ENCODE measurements at regions not wholly inside any gene's neighbourhood (a gene's known extent, or its start where the extent isn't known, plus 50 kb on each side); places are given as distances from the start of the nearest gene placed in this dataset.

DNA sequence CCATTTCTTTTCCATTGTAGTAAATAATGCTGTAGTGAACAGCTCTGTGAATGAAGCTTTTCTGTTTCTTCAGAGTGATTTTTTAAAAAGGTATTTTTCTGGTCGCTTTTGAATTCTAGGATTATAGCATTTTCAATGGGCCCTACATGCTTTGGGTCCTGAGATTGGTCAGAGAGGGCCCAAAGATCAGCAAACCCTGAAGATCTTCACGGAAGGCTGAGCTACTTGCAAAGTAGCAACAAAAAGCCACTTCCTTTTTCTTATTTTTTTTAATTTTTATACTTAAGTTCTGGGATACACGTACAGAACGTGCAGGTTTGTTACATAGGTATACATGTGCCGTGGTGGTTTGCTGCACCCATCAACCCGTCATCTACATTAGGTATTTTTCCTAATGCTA, 200.5 kb downstream of the FAT3 start:
- ATAC-seq (replicated peaks in 1 of 2) (no peak), DNase-seq (no peak)
- no peak overlapping the region for H3K4me3 Mint-ChIP-seq
- no peak overlapping the region for H3K27ac Mint-ChIP-seq
- H3K4me1 Mint-ChIP-seq (ENCODE audit: low read depth): no peaks in the 10 kb centered on the region
- peaks cover 0 to 2% of the 10 kb centered on the region in 2 donors for H3K36me3 Mint-ChIP-seq (ENCODE audit: insufficient read depth in 2 of 2)
- H3K9me3 Mint-ChIP-seq: peaks cover 12 to 13% of the 10 kb centered on the region in 2 donors
- no peaks in the 10 kb centered on the region for H3K27me3 Mint-ChIP-seq (ENCODE audit: low read depth)

DNA sequence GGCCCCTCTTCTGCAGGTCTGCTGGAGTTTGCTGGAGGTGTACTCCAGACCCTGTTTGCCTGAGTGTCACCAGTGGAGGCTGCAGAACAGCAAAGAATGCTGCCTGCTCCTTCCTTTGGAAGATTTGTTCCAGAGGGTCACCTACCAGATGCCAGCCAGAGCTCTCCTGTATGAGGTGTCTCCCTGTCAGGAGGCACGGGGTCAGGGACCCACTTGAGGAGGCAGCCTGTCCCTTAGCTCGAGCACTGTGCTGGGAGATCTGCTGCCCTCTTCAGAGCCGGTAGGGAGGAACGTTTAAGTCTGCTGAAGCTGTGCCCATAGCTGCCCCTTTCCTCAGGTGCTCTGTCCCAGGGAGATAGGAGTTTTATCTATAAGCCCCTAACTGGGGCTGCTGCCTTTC, 207.9 kb downstream of the FAT3 start:
- peaks cover 0 to 2% of the 10 kb centered on the region in 2 donors for H3K36me3 Mint-ChIP-seq (ENCODE audit: insufficient read depth in 2 of 2)
- H3K4me1 Mint-ChIP-seq (ENCODE audit: low read depth): no peaks in the 10 kb centered on the region
- ATAC-seq (replicated peaks in 1 of 2): no peak
- DNase-seq: no peak
- H3K9me3 Mint-ChIP-seq: peaks cover 9 to 15% of the 10 kb centered on the region in 2 donors
- no peak overlapping the region for H3K4me3 Mint-ChIP-seq
- peaks cover 3% of the 10 kb centered on the region for H3K27me3 Mint-ChIP-seq (ENCODE audit: low read depth)
- no peak overlapping the region for H3K27ac Mint-ChIP-seq

DNA sequence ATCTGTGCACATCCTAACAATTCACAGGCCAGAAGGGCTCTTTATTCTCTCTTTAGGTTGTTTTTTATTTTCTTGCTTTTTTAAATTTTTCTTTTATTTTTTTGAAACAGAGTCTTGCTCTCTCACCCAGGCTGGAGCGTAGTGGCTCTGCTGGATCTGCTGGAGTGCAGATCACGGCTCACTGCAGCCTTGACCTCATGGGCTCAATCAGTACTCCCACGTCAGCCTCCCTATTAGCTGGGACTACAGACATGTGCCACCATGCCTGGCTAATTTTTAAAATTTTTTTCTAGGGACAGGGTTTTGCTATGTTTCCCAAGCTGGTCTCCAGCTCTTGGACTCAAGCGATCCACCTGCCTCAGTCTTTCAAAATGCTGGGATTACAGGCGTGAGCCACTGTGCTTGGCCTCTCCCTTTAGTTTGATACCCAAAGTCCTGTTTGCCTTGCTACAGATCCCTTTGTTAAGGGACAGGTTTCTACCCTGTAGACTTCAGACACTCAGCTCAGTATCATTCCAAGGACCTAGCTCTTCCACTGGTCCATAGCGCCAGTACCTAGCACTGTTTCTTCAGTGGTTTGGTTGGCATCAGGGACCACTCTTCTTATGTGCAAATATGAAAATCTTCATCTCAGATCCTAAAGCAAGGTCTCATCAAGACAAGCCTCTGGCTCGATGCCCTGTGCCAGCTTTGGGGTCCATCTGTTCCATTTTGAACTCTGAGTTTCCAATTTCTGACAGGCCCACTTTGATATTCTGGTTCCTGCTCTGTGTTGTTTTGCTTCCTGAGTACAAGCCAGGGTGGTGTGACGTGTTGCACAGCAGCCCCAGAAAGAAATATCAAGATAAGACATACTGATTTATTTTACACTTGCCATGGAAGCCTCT, 211.7 kb downstream of the FAT3 start:
- DNase-seq (no peak), ATAC-seq (replicated peaks in 1 of 2) (no peak)
- Mint-ChIP-seq H3K27me3 (ENCODE audit: low read depth) (peaks cover 6% of the 10 kb centered on the region), H3K4me1 (ENCODE audit: low read depth) (no peaks in the 10 kb centered on the region), H3K4me3 (no peak overlapping the region), H3K27ac (no peak overlapping the region), H3K9me3 (peaks cover 0 to 2% of the 10 kb centered on the region in 2 donors), H3K36me3 (ENCODE audit: insufficient read depth in 2 of 2) (no peaks in the 10 kb centered on the region)

DNA sequence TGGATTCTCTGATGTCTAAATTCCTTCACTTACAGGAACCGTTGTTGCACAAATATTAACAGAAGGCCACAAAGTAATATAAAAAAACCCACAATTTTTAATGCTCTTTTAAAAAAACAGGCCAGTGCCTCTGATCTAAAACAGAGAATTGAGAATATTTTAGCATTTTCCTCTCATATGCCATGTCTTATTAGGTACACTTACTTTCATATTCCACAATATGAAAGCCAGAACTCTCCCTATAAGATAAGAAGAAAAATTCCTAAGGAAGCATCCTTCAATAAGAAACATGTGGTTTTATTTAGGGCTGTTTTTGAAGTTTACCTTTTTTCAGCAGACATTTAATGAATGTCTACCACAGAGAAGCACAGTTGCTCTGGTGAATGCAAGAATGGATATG, 214.5 kb downstream of the FAT3 start:
- no peak for ATAC-seq (replicated peaks in 1 of 2)
- Mint-ChIP-seq H3K27ac (no peak overlapping the region), H3K4me3 (no peak overlapping the region), H3K27me3 (ENCODE audit: low read depth) (peaks cover 6% of the 10 kb centered on the region), H3K4me1 (ENCODE audit: low read depth) (no peaks in the 10 kb centered on the region), H3K9me3 (peaks cover 0 to 2% of the 10 kb centered on the region in 2 donors), H3K36me3 (ENCODE audit: insufficient read depth in 2 of 2) (no peaks in the 10 kb centered on the region)
- DNase-seq: no peak

DNA sequence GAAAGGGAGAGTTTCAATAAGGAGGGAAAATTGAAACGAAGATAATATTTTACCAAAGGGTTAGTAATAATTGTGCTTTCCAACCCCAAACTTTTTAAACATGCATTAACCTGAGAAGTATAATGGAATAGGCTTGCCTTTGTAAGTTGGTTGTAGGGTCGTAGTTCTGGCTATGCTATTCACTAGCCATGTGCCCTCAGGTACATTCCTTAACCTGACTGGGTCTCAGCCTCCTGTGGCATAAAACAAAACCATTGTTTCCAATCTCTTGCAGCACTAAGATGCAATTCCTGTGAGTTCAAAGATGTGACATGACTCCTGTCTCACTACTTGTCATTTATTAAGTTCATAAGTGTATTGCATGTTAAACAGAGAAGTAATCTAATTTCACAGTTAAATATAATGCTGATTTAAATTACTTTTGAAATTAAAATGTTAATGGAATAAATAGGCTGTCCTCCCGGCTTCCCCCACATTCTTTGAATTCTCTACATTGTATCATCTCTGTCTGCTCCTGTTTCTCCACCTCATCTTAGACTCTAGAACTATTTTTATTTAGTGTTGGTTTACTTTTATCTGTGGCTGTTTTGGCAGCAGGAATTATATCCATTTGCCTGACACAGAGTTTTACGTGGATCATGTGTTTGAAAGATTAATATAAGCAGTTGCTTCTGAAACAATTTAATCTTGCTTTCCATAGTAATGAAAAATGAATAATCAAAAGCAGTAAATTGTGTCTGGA, 216.3 kb downstream of the FAT3 start:
- Mint-ChIP-seq H3K27me3 (ENCODE audit: low read depth) (peaks cover 6% of the 10 kb centered on the region), H3K36me3 (ENCODE audit: insufficient read depth in 2 of 2) (no peaks in the 10 kb centered on the region), H3K4me3 (no peak overlapping the region), H3K9me3 (peaks cover 0 to 2% of the 10 kb centered on the region in 2 donors), H3K27ac (no peak overlapping the region), H3K4me1 (ENCODE audit: low read depth) (no peaks in the 10 kb centered on the region)
- no peak for DNase-seq
- ATAC-seq (replicated peaks in 1 of 2): no peak

DNA sequence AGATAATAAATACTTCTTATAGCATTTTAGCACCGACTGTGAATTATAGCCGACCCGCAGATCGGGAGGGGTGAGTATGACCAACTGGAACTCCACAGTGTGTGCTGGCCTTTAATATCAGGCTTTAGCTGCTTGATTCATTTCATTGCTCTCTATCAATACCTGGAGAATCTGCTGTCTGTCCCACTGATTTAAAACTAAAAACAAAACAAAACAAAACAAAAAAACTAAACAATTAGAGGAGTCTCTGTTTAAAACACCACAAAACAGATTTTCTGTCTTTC, 216.8 kb downstream of the FAT3 start:
- ATAC-seq (replicated peaks in 1 of 2): no peak
- no peaks in the 10 kb centered on the region for H3K36me3 Mint-ChIP-seq (ENCODE audit: insufficient read depth in 2 of 2)
- no peaks in the 10 kb centered on the region for H3K4me1 Mint-ChIP-seq (ENCODE audit: low read depth)
- H3K27me3 Mint-ChIP-seq (ENCODE audit: low read depth): peaks cover 6% of the 10 kb centered on the region
- H3K9me3 Mint-ChIP-seq: peaks cover 0 to 2% of the 10 kb centered on the region in 2 donors
- DNase-seq: no peak
- H3K27ac Mint-ChIP-seq: no peak overlapping the region
- H3K4me3 Mint-ChIP-seq: no peak overlapping the region

DNA sequence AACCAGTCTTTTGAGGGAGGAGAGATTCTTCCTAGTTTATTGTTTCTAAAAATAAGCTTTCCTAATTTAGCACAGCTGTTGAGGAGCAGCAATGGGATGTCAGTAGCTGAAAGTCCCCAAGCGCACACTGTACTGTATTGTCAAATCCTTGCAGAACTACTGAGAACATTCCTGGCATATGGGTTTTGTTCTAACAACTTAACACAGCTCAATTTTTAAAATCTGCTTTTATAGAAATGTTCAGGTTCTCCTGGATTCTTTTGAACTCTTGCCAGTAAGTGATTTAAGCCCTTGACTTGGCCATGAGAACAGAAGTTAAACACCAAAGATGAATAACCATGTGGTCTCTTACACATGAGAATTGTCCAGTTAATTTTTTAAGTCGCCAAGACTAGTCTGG, 218.6 kb downstream of the FAT3 start:
- ATAC-seq (replicated peaks in 1 of 2) (no peak), DNase-seq (no peak)
- Mint-ChIP-seq H3K4me3 (no peak overlapping the region), H3K36me3 (ENCODE audit: insufficient read depth in 2 of 2) (no peaks in the 10 kb centered on the region), H3K9me3 (peaks cover 0 to 2% of the 10 kb centered on the region in 2 donors), H3K27ac (no peak overlapping the region), H3K27me3 (ENCODE audit: low read depth) (no peaks in the 10 kb centered on the region), H3K4me1 (ENCODE audit: low read depth) (no peaks in the 10 kb centered on the region)

DNA sequence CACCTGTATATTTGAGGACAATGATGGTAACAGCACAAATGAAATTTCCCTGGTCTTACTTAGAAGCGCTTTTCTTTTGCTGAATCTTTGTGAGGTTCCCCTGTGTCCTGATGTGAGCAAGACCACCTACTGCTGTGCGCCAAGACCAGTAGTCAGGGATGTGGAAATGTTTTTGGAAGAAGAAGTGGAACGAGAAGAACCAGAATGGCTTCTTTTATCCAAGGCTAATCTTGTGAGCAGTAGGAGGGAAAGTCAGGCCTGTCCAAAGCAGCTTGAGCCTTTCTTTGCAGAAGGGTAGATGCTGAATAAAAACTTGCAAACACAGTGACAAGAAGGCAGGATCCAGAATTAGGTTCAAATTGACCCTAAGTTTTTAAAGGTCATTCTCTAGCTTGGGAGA, 223.0 kb downstream of the FAT3 start:
- no peaks in the 10 kb centered on the region for H3K4me1 Mint-ChIP-seq (ENCODE audit: low read depth)
- no peak overlapping the region for H3K27ac Mint-ChIP-seq
- ATAC-seq (replicated peaks in 1 of 2) (no peak), DNase-seq (no peak)
- no peaks in the 10 kb centered on the region for H3K36me3 Mint-ChIP-seq (ENCODE audit: insufficient read depth in 2 of 2)
- H3K4me3 Mint-ChIP-seq: no peak overlapping the region
- no peaks in the 10 kb centered on the region for H3K27me3 Mint-ChIP-seq (ENCODE audit: low read depth)
- H3K9me3 Mint-ChIP-seq: peaks cover 0 to 2% of the 10 kb centered on the region in 2 donors

DNA sequence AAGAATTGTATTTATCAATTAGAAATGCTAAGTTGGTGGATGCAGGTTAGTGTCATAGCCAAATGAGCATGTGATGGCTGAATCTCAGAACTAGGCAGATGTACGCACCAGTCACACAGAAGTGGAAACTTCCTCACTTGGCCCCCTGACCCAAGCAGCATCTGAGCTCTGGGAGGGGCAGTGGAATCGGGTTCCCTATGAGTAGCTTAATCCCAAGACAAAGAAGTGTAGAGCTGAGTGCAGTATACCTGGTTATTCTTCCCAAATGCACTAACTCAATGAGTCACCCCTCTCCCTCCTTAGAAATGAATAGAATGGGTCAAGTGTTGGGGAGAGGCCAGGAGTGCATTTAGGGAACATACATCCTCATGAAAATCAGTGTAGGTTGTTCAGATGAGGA, 224.6 kb downstream of the FAT3 start:
- ATAC-seq (replicated peaks in 1 of 2): no peak

DNA sequence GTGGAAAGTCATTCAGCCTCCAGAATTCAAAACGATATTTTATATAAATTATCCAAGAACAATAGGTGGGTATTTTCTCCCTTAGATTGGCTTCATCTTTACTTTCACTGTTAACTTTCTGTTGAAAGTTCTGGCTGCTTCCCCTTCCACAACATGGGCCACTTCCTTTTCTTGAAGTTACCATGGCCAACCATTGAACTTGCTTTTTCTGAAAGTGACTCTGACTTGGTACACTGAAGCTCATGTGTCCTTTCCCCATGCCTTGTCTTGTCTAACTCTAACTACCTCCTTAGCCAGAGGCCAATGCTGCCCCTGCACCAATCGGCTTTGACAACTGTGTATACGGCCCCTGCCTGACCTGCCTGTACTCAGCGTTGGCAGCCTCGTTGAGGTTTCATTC, 225.2 kb downstream of the FAT3 start:
- H3K4me3 Mint-ChIP-seq: no peak overlapping the region
- H3K27ac Mint-ChIP-seq: no peak overlapping the region
- no peaks in the 10 kb centered on the region for H3K4me1 Mint-ChIP-seq (ENCODE audit: low read depth)
- ATAC-seq (replicated peaks in 1 of 2) (no peak), DNase-seq (no peak)
- H3K9me3 Mint-ChIP-seq: peaks cover 0 to 2% of the 10 kb centered on the region in 2 donors
- no peaks in the 10 kb centered on the region for H3K27me3 Mint-ChIP-seq (ENCODE audit: low read depth)
- no peaks in the 10 kb centered on the region for H3K36me3 Mint-ChIP-seq (ENCODE audit: insufficient read depth in 2 of 2)

More for the DNA sequence above, 224.6 kb downstream of the FAT3 start:
- Mint-ChIP-seq H3K4me1 (ENCODE audit: low read depth) (no peaks in the 10 kb centered on the region), H3K4me3 (no peak overlapping the region), H3K36me3 (ENCODE audit: insufficient read depth in 2 of 2) (no peaks in the 10 kb centered on the region), H3K27ac (no peak overlapping the region), H3K27me3 (ENCODE audit: low read depth) (no peaks in the 10 kb centered on the region), H3K9me3 (peaks cover 0 to 2% of the 10 kb centered on the region in 2 donors)
- DNase-seq: no peak

DNA sequence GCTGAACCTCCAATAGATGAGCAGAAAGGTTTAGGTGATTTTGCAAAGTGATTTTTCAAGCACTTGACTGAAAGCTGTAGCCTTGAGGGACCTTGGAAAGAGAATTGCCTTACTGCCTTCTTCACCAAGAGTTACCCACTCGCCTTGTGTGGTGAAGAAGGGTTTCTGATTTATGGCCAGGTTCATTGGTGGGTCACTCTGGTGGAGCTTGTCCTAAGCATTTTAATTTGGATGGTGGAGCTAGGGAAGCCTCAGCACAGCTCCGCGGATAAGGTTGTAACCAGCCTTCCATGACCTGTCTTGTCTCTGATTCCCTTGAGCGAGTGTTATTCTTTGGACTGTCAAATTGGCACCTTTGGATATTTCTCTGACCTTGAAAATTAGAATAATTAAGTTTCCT, 226.4 kb downstream of the FAT3 start:
- ATAC-seq (replicated peaks in 1 of 2) (no peak), DNase-seq (no peak)
- Mint-ChIP-seq H3K4me3 (no peak overlapping the region), H3K36me3 (ENCODE audit: insufficient read depth in 2 of 2) (no peaks in the 10 kb centered on the region), H3K9me3 (peaks cover 0 to 2% of the 10 kb centered on the region in 2 donors), H3K4me1 (ENCODE audit: low read depth) (no peaks in the 10 kb centered on the region), H3K27ac (no peak overlapping the region), H3K27me3 (ENCODE audit: low read depth) (no peaks in the 10 kb centered on the region)

DNA sequence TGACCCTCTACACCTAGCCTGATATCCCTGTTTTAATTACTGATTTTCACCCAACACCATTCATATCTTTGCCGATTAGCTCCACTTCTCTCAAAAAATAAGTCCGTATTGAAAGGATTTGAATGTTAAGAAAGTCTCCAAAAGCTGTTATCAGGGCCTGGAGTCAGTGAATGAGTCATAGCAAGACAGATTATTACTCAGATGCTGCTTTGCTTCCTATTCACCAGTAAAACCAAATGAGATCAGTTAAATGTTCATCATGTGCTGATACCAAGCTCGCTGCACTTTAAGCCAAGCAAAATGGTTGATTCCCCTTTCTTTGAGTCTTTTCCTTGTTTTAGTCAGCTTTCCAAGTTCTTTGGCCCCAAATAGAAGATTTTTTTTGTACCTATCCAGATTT, 228.4 kb downstream of the FAT3 start:
- Mint-ChIP-seq H3K9me3 (no peaks in the 10 kb centered on the region), H3K36me3 (ENCODE audit: insufficient read depth in 2 of 2) (no peaks in the 10 kb centered on the region), H3K27me3 (ENCODE audit: low read depth) (no peaks in the 10 kb centered on the region), H3K27ac (no peak overlapping the region), H3K4me3 (no peak overlapping the region), H3K4me1 (ENCODE audit: low read depth) (no peaks in the 10 kb centered on the region)
- DNase-seq (no peak), ATAC-seq (replicated peaks in 1 of 2) (no peak)

DNA sequence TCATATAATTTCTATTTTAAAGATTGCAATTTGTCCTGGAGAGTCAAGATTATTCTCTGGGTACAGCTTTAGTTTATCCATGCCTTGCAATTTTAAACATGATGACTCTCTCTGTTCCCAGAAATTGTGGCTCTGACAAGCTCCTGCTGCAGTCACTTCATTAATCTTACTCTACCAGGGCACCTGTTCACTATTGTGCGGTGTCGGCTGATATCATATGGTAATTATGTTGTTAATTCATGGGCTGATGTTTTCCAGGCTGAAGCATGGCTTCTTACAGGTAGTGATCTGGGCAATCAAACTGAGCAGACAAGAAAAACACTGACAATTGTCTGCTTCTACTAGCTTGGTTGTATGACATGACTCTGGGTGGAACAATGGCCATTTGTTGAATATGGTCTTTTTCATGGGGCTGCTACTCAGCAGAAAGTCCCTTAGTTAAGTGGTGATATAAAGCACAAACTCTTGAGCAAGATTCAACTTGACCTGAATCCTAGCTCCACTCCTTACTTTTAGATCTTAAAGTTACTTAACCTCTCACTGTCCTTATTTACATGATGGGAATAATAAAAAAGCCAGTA, 230.7 kb downstream of the FAT3 start:
- Mint-ChIP-seq H3K27me3 (ENCODE audit: low read depth) (no peaks in the 10 kb centered on the region), H3K4me3 (no peak overlapping the region), H3K4me1 (ENCODE audit: low read depth) (no peaks in the 10 kb centered on the region), H3K9me3 (no peaks in the 10 kb centered on the region), H3K36me3 (ENCODE audit: insufficient read depth in 2 of 2) (no peaks in the 10 kb centered on the region), H3K27ac (no peak overlapping the region)
- no peak for DNase-seq
- ATAC-seq (replicated peaks in 1 of 2): no peak

Measured in activated T-cell treated with anti-CD3 and anti-CD28 coated beads, Interleukin-2, amount 50 U/mL, for 72 hours (primary cell).